OCI-LY3 (cell line): ENCODE measurements at regions not wholly inside any gene's neighbourhood (a gene's known extent, or its start where the extent isn't known, plus 50 kb on each side); places are given as distances from the start of the nearest gene placed in this dataset.

Experiments used
- H2AFZ ChIP-seq: fragments of 200-600, 300-600 bp; shearing (Covaris generic); 2 replicates; pipeline ENCODE4 v1.6.0; 2014; ENCODE audit warnings: antibody characterized with exemption, low read depth, low read length
- H3K27ac ChIP-seq: fragments of 200-600, 300-600 bp; sonication (generic); 2 replicates; pipeline ENCODE4 v1.5.1; 2014; ENCODE audit warnings: mild to moderate bottlenecking, low read length, moderate library complexity, mixed read lengths
- H3K27me3 ChIP-seq: fragments of 200-600, 300-600 bp; sonication (generic); 2 replicates; pipeline ENCODE4 v1.6.1; 2014; ENCODE audit warnings: low read depth, low read length, mixed read lengths
- H3K36me3 ChIP-seq: fragments of 200-600, 300-600 bp; sonication (generic); replicated peaks from 2 replicates; pipeline ENCODE3; 2014; ENCODE audit warnings: low read depth, low read length, mixed read lengths
- H3K4me1 ChIP-seq: fragments of 300-600, 200-600 bp; sonication (generic); 2 replicates; pipeline ENCODE4 v1.6.1; 2014; ENCODE audit warnings: low read length, mixed read lengths
- H3K4me2 ChIP-seq: fragments of 200-600, 300-600 bp; sonication (generic); 2 replicates; pipeline ENCODE4 v1.6.1; 2014; ENCODE audit warnings: low read length, mixed read lengths
- H3K4me3 ChIP-seq: fragments of 300-600, 200-600 bp; sonication (generic); 2 replicates; pipeline ENCODE4 v1.5.1; 2014; ENCODE audit warnings: antibody characterized with exemption, mild to moderate bottlenecking, low read length, moderate library complexity
- H3K79me2 ChIP-seq: fragments of 300-600, 200-600 bp; shearing (Covaris generic); 2 replicates; pipeline ENCODE4 v1.6.1; 2014; ENCODE audit warnings: mild to moderate bottlenecking, low read length, mixed read lengths
- H3K9ac ChIP-seq: fragments of 300-600, 200-600 bp; shearing (Covaris generic); 2 replicates; pipeline ENCODE4 v1.6.0; 2014; ENCODE audit warnings: mild to moderate bottlenecking, low read length, moderate library complexity
- H3K9me3 ChIP-seq: fragments of 200-600, 300-600 bp; shearing (Covaris generic); 2 replicates; pipeline ENCODE4 v1.6.1; 2014; ENCODE audit warnings: low read length, mixed read lengths; ENCODE audit not compliant: insufficient read depth
- H4K20me1 ChIP-seq: fragments of 200-600, 300-600 bp; sonication (generic); 2 replicates; pipeline ENCODE4 v1.6.1; 2016; ENCODE audit warnings: low read length, mixed read lengths; ENCODE audit not compliant: insufficient read depth
- EZH2phosphoT487 ChIP-seq: fragments of 200-600 bp; shearing (Covaris generic); IDR thresholded peaks from 2 replicates; pipeline ENCODE4 v1.6.1; 2018; ENCODE audit warnings: antibody characterized with exemption, mixed run types, low read depth
- TF ChIP-seq, protein P1 (sequence below): fragments of 200-600, 300-600 bp; sonication (generic); IDR thresholded peaks from 2 replicates; pipeline ENCODE4 v1.5.1; 2014; ENCODE audit warnings: antibody characterized with exemption, low read length, low read depth

DNA sequence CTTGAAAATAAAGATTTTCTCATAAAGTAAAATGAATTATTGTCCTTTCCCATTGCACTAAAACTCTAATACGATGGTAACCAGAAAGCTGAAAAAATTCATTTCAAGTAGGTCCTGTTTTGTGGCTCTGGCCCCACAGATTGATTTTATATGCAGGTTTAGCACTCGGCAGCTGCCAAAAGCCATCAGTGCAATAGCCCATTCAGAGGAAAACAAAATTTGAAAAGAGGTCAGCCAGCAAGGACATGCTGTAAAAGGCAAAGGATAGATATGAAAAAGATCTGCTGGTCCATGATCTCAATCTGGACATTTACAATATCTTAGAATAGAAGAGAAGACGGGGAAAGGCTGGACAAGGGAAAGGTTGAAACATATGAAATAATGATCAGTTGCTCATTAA, 414.8 kb upstream of the NOVA1 start:
- no peak for TF ChIP-seq EZH2phosphoT487
- TF ChIP-seq, protein P1, sequence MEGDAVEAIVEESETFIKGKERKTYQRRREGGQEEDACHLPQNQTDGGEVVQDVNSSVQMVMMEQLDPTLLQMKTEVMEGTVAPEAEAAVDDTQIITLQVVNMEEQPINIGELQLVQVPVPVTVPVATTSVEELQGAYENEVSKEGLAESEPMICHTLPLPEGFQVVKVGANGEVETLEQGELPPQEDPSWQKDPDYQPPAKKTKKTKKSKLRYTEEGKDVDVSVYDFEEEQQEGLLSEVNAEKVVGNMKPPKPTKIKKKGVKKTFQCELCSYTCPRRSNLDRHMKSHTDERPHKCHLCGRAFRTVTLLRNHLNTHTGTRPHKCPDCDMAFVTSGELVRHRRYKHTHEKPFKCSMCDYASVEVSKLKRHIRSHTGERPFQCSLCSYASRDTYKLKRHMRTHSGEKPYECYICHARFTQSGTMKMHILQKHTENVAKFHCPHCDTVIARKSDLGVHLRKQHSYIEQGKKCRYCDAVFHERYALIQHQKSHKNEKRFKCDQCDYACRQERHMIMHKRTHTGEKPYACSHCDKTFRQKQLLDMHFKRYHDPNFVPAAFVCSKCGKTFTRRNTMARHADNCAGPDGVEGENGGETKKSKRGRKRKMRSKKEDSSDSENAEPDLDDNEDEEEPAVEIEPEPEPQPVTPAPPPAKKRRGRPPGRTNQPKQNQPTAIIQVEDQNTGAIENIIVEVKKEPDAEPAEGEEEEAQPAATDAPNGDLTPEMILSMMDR = no peak
- H2AFZ ChIP-seq = no peak overlapping the region
- no peaks in the 10 kb centered on the region for H4K20me1 ChIP-seq
- H3K79me2 ChIP-seq = no peaks in the 10 kb centered on the region
- no peak overlapping the region for H3K27ac ChIP-seq
- H3K4me1 ChIP-seq = no peaks in the 10 kb centered on the region
- H3K4me2 ChIP-seq = no peak overlapping the region
- H3K9ac ChIP-seq = no peak overlapping the region
- no peak overlapping the region for H3K4me3 ChIP-seq
- no peaks in the 10 kb centered on the region for H3K9me3 ChIP-seq
- H3K27me3 ChIP-seq = no peaks in the 10 kb centered on the region
- no peaks in the 10 kb centered on the region for H3K36me3 ChIP-seq

DNA sequence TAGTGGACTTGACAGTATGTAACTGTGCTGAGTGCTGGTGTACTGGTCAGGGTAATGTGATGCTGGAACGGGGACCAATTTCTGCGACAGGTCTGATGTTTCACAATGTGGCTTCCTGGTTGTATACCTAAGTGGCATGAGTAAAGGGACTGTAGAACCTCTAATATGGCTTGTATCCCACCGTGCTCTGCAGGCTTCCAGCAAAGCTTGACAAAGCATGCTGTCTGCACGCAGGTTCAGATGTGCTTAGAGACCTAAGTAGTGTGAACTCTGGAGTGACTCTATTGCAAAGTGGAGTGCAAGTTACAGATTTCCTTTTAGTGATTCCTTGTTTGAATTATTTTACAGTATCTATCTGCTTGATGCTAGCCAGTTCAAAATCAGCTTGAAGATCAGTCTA, 415.8 kb upstream of the NOVA1 start:
- Histone ChIP-seq H3K4me3 (no peak overlapping the region), H4K20me1 (no peaks in the 10 kb centered on the region), H3K27ac (no peak overlapping the region), H3K27me3 (no peaks in the 10 kb centered on the region), H3K4me1 (no peaks in the 10 kb centered on the region), H3K9me3 (no peaks in the 10 kb centered on the region), H2AFZ (no peak overlapping the region), H3K9ac (no peak overlapping the region), H3K79me2 (no peaks in the 10 kb centered on the region), H3K4me2 (no peak overlapping the region), H3K36me3 (no peaks in the 10 kb centered on the region)
- TF ChIP-seq, protein P1 = no peak
- no peak for TF ChIP-seq EZH2phosphoT487

DNA sequence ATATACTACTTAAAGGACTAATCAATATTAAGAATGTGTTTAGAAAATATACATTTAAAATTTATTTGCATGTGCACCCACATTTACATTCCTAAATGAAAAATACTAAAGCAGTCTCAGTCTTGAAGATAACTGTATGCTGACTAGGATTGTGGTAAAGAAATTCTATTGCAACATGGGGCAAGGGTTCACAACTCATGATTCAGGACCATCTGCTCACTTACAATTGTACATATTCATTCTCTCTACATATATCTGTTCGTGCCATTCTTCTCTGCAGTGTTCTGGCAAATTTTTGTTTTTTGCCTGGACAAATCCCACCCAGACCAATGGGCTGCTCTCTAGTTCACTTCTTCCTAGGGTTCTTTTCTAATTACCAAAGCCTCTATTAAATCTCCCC, 417.2 kb upstream of the NOVA1 start:
- no peak overlapping the region for H2AFZ ChIP-seq
- H4K20me1 ChIP-seq = no peaks in the 10 kb centered on the region
- H3K36me3 ChIP-seq = no peaks in the 10 kb centered on the region
- H3K27me3 ChIP-seq = no peaks in the 10 kb centered on the region
- H3K4me2 ChIP-seq = no peak overlapping the region
- H3K27ac ChIP-seq = no peak overlapping the region
- no peaks in the 10 kb centered on the region for H3K4me1 ChIP-seq
- H3K79me2 ChIP-seq = no peaks in the 10 kb centered on the region
- no peak overlapping the region for H3K4me3 ChIP-seq
- H3K9ac ChIP-seq = no peak overlapping the region
- TF ChIP-seq, protein P1 = no peak
- no peak for TF ChIP-seq EZH2phosphoT487
- no peaks in the 10 kb centered on the region for H3K9me3 ChIP-seq

DNA sequence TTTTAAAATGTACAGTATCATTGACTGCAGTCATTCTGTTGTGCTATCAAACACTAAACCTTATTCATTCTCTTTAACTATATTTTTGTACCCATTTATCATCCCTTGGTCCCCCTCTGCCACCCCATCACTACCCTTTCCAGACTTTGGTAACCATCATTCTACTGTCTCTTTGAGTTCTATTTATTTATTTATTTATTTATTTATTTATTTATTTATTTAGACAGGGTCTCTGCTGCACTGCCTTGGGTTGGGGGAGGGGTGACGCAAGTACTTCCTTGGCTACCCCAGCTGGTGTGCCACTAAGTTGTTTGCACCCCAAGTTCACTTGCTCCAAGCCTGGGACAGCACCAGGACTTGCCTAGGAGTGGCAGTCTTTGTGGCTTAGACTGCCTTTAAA, 427.8 kb upstream of the NOVA1 start:
- no peaks in the 10 kb centered on the region for H3K27me3 ChIP-seq
- no peak overlapping the region for H3K27ac ChIP-seq
- no peak overlapping the region for H2AFZ ChIP-seq
- H3K79me2 ChIP-seq = no peaks in the 10 kb centered on the region
- TF ChIP-seq, protein P1 = no peak
- no peak for TF ChIP-seq EZH2phosphoT487
- no peaks in the 10 kb centered on the region for H4K20me1 ChIP-seq
- no peaks in the 10 kb centered on the region for H3K36me3 ChIP-seq
- no peak overlapping the region for H3K4me2 ChIP-seq
- no peak overlapping the region for H3K4me3 ChIP-seq
- no peak overlapping the region for H3K9ac ChIP-seq
- H3K9me3 ChIP-seq = no peaks in the 10 kb centered on the region
- no peaks in the 10 kb centered on the region for H3K4me1 ChIP-seq
